Activated T-helper 2 cell treated with anti-CD3 and anti-CD28 coated beads, Interferon-gamma antibody, Interleukin-2, Interleukin-4, amounts not matched to agents 10 μg/mL and 5 μg/mL and 100 μg/mL, durations not matched to agents 14 hours and 24 hours and 36 hours (primary cell): ENCODE measurements at regions not wholly inside any gene's neighbourhood (a gene's known extent, or its start where the extent isn't known, plus 50 kb on each side); places are given as distances from the start of the nearest gene placed in this dataset.
"Not testable (repeated sequence)": the region's sequence is repeated elsewhere in the genome, so short reads cannot be mapped to it uniquely, and the experiment has no call there.

Experiments used
- DNase-seq: peaks from one replicate; pipeline ENCODE4 v3.0.0; 2021; ENCODE audit warnings: low spot score
- H3K27ac Mint-ChIP-seq: one replicate; pipeline ENCODE4 v1.8.0; 2021; ENCODE audit warnings: mixed read lengths
- H3K27me3 Mint-ChIP-seq: one replicate; pipeline ENCODE4 v1.8.0; 2021; ENCODE audit warnings: low read depth, mixed read lengths
- H3K36me3 Mint-ChIP-seq: one replicate; pipeline ENCODE4 v1.8.0; 2021; ENCODE audit warnings: low read depth, mixed read lengths
- H3K4me1 Mint-ChIP-seq: one replicate; pipeline ENCODE4 v1.8.0; 2021; ENCODE audit warnings: low read depth, mixed read lengths
- H3K4me3 Mint-ChIP-seq: one replicate; pipeline ENCODE4 v1.8.0; 2021; ENCODE audit warnings: low read depth, mild to moderate bottlenecking, moderate library complexity, mixed read lengths
- H3K9me3 Mint-ChIP-seq: one replicate; pipeline ENCODE4 v1.8.0; 2021; ENCODE audit warnings: mixed read lengths
- intact Hi-C: fragments of 100-400 bp; cut with micrococcal nuclease; formaldehyde crosslinking; loops from one replicate; pipeline ENCODE4 v1.15.1; 2023

DNA sequence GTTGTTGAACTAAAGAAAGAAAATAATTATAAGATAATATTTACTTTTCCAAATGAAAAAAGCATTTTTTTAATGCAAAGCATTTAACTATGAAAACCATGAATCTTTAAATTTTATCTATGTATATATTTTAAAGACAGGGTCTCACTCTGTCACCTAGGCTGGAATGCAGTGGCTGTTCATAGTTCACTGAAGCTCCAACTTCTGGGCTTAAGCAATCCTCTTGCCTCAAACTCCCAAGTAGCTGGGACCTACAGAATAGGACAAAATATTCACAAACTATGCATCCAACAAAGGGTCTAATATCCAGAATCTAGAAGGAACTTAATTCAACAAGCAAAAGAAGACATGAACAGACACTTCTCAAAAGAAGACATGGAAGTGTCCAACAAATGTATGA lies 55.9 kb upstream of the ALB start:
- Mint-ChIP-seq H3K27me3 (no peaks in the 10 kb centered on the region), H3K27ac (no peak overlapping the region), H3K9me3 (no peaks in the 10 kb centered on the region), H3K4me3 (no peak overlapping the region), H3K36me3 (no peaks in the 10 kb centered on the region), H3K4me1 (no peaks in the 10 kb centered on the region)
- intact Hi-C loops, result no loop called here
- DNase-seq, result no peak

DNA sequence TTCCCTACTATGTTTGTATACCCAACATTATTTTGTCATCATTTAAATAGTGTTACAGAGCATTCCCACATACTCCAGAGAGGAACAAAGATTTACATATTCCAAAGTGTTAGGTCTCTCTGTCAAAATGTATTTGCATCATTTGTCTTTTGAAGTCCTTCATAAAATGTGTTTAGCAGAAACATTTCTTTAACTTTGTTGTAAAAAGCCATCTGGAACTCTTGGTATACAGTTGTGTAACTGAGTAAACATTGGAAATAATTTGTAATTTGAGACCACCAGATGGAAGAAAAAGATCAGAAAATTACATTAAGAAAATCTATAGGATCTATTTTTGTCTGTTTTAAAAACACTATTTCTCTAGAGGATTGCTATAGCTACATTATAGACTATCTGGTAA lies 56.6 kb upstream of the ALB start:
- no peaks in the 10 kb centered on the region for H3K9me3 Mint-ChIP-seq
- intact Hi-C loops, result no loop called here
- H3K36me3 Mint-ChIP-seq, result no peaks in the 10 kb centered on the region
- no peak overlapping the region for H3K4me3 Mint-ChIP-seq
- no peak overlapping the region for H3K27ac Mint-ChIP-seq
- DNase-seq, result no peak
- H3K27me3 Mint-ChIP-seq, result no peaks in the 10 kb centered on the region
- no peaks in the 10 kb centered on the region for H3K4me1 Mint-ChIP-seq

DNA sequence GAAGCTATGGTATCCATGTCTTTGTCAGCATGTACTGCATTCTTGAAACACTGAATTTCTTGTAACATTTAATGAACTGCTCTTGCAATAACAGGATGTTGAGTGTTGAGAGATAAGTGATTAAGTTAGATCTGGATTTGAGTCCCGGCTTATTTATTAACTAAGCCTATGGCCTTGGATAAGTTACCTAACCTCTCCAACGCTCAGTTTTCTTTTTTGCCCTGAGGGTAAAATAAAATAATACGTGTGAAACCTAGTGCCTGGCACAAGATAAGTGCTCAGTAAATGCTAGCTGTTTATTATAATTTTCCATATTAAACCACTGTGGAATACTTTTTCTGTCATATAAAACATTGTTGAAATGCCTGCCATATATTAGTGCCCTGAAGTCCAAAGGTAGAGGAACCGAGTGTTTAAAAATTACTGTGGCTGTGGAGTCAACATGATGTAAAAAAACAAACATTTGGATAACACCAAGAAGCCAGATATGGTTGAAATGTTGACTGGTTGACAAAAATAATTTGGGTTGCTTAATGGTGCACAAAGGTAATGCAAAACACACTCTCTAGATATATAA lies 58.6 kb upstream of the ALB start:
- no peaks in the 10 kb centered on the region for H3K9me3 Mint-ChIP-seq
- no peak overlapping the region for H3K27ac Mint-ChIP-seq
- H3K4me3 Mint-ChIP-seq, result no peak overlapping the region
- no peak for DNase-seq
- H3K4me1 Mint-ChIP-seq, result no peaks in the 10 kb centered on the region
- H3K36me3 Mint-ChIP-seq, result no peaks in the 10 kb centered on the region
- no peaks in the 10 kb centered on the region for H3K27me3 Mint-ChIP-seq
- intact Hi-C loops, result no loop called here

GRCh38 chr4:73344106-73344505 lies 60.0 kb upstream of the ALB start:
- H3K27ac Mint-ChIP-seq, result no peak overlapping the region
- DNase-seq, result no peak
- no peaks in the 10 kb centered on the region for H3K36me3 Mint-ChIP-seq
- no peaks in the 10 kb centered on the region for H3K27me3 Mint-ChIP-seq
- no peak overlapping the region for H3K4me3 Mint-ChIP-seq
- intact Hi-C loops, result no loop called here
- H3K4me1 Mint-ChIP-seq, result no peaks in the 10 kb centered on the region
- no peaks in the 10 kb centered on the region for H3K9me3 Mint-ChIP-seq

- Mint-ChIP-seq H3K4me1 (no peaks in the 10 kb centered on the region), H3K36me3 (no peaks in the 10 kb centered on the region), H3K9me3 (no peaks in the 10 kb centered on the region), H3K27me3 (no peaks in the 10 kb centered on the region), H3K27ac (no peak overlapping the region), H3K4me3 (no peak overlapping the region)
- intact Hi-C loops, result no loop called here
- DNase-seq, result no peak
Measured at GRCh38 chr4:73343432-73343831, 60.7 kb upstream of the ALB start.

DNA sequence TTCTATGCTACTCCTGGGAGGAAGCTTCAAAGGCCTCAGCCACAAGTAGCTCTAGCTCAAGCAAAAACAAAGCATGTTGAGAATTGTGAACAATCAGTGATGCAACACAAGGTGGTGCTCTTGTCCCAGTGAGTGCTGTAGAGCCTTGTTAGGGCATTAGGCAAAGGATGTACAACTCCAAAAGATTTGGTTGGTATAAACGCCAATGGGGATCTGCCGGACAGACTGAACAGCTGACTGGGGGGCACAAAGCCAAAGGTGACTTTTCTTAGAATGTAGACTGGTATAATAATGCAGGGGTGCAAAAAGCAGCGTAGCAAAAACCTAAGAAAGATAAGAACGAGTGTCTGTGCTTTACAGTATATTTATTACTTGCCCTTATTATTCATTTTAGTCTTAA lies 62.6 kb upstream of the ALB start:
- Mint-ChIP-seq H3K9me3 (no peaks in the 10 kb centered on the region), H3K27me3 (no peaks in the 10 kb centered on the region), H3K27ac (no peak overlapping the region), H3K4me3 (no peak overlapping the region), H3K36me3 (no peaks in the 10 kb centered on the region), H3K4me1 (no peaks in the 10 kb centered on the region)
- intact Hi-C loops, result loop anchor here (1.0 kb wide), 1 partner anchor 105 kb away; no protein-coding TSS in a partner anchor
- no peak for DNase-seq

- H3K4me3 Mint-ChIP-seq, result no peak overlapping the region
Measured at GRCh38 chr4:73340917-73341316, 63.2 kb upstream of the ALB start.

GRCh38 chr4:73335679-73336078 lies 68.4 kb upstream of the ALB start:
- no peak overlapping the region for H3K27ac Mint-ChIP-seq

More at GRCh38 chr4:73340917-73341316, 63.2 kb upstream of the ALB start:
- no peak overlapping the region for H3K27ac Mint-ChIP-seq
- no peaks in the 10 kb centered on the region for H3K9me3 Mint-ChIP-seq
- no peaks in the 10 kb centered on the region for H3K36me3 Mint-ChIP-seq
- intact Hi-C loops, result loop anchor here (1.0 kb wide), 1 partner anchor 105 kb away; no protein-coding TSS in a partner anchor
- DNase-seq, result no peak
- no peaks in the 10 kb centered on the region for H3K27me3 Mint-ChIP-seq
- no peaks in the 10 kb centered on the region for H3K4me1 Mint-ChIP-seq

DNA sequence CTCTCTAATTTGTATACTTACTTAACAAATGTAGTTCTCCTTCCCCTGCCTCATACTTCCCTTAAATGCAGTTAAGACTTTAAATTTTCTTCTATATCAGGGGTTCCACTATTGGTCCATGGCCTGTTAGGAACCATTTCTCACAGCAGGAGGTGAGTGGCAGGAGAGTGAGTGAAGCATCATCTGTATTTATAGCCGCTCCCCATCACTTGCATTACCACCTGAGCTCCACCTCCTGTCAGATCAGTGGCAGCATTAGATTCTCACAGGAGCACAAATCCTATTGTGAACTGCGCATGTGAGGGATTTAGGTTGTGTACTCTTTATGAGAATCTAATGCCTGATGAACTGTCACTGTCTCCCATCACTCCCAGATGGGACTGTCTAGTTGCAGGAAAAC lies 72.1 kb upstream of the ALB start:
- H3K27ac Mint-ChIP-seq, intact Hi-C loops, H3K4me3 Mint-ChIP-seq, H3K36me3 Mint-ChIP-seq, H3K9me3 Mint-ChIP-seq, DNase-seq, H3K27me3 Mint-ChIP-seq, H3K4me1 Mint-ChIP-seq: not testable (repeated sequence)

More at GRCh38 chr4:73335679-73336078, 68.4 kb upstream of the ALB start:
- H3K27me3 Mint-ChIP-seq, result no peaks in the 10 kb centered on the region
- H3K36me3 Mint-ChIP-seq, result no peaks in the 10 kb centered on the region
- H3K9me3 Mint-ChIP-seq, result no peaks in the 10 kb centered on the region
- intact Hi-C loops, result no loop called here
- no peaks in the 10 kb centered on the region for H3K4me1 Mint-ChIP-seq
- DNase-seq, result no peak
- no peak overlapping the region for H3K4me3 Mint-ChIP-seq

- intact Hi-C loops, result no loop called here
- no peaks in the 10 kb centered on the region for H3K9me3 Mint-ChIP-seq
- no peaks in the 10 kb centered on the region for H3K36me3 Mint-ChIP-seq
- H3K4me3 Mint-ChIP-seq, result no peak overlapping the region
- H3K27ac Mint-ChIP-seq, result no peak overlapping the region
- peaks cover 3% of the 10 kb centered on the region for H3K4me1 Mint-ChIP-seq
- no peaks in the 10 kb centered on the region for H3K27me3 Mint-ChIP-seq
- no peak for DNase-seq
Measured at GRCh38 chr4:73329300-73329699, 70.7 kb upstream of the ANKRD17 start.

GRCh38 chr4:73325776-73326175 lies 67.2 kb upstream of the ANKRD17 start:
- H3K9me3 Mint-ChIP-seq, DNase-seq, H3K27ac Mint-ChIP-seq, H3K4me1 Mint-ChIP-seq, H3K36me3 Mint-ChIP-seq, H3K27me3 Mint-ChIP-seq, intact Hi-C loops, H3K4me3 Mint-ChIP-seq: not testable (repeated sequence)

- Mint-ChIP-seq H3K4me3 (no peak overlapping the region), H3K9me3 (no peaks in the 10 kb centered on the region), H3K27me3 (no peaks in the 10 kb centered on the region), H3K36me3 (no peaks in the 10 kb centered on the region), H3K4me1 (no peaks in the 10 kb centered on the region), H3K27ac (no peak overlapping the region)
- intact Hi-C loops, result no loop called here
- no peak for DNase-seq
Measured at GRCh38 chr4:73317092-73317491, 58.5 kb upstream of the ANKRD17 start.

GRCh38 chr4:73315091-73315490 lies 56.5 kb upstream of the ANKRD17 start:
- Mint-ChIP-seq H3K27ac (no peak overlapping the region), H3K9me3 (no peaks in the 10 kb centered on the region), H3K36me3 (no peaks in the 10 kb centered on the region), H3K4me3 (no peak overlapping the region), H3K27me3 (no peaks in the 10 kb centered on the region), H3K4me1 (no peaks in the 10 kb centered on the region)
- no peak for DNase-seq
- intact Hi-C loops, result no loop called here

- no peaks in the 10 kb centered on the region for H3K9me3 Mint-ChIP-seq
- no peaks in the 10 kb centered on the region for H3K36me3 Mint-ChIP-seq
- intact Hi-C loops, result no loop called here
- H3K27ac Mint-ChIP-seq, result no peak overlapping the region
- H3K4me1 Mint-ChIP-seq, result no peaks in the 10 kb centered on the region
- no peak overlapping the region for H3K4me3 Mint-ChIP-seq
- H3K27me3 Mint-ChIP-seq, result no peaks in the 10 kb centered on the region
- DNase-seq, result no peak
Measured at GRCh38 chr4:73312967-73313366, 54.4 kb upstream of the ANKRD17 start.
